Choroid plexus epithelial cell (primary cell): ENCODE measurements at regions not wholly inside any gene's neighbourhood (a gene's known extent, or its start where the extent isn't known, plus 50 kb on each side); places are given as distances from the start of the nearest gene placed in this dataset.

Experiments used
- DNase-seq: peaks from one replicate; pipeline ENCODE4 v3.0.0-alpha.2; 2010; ENCODE audit warnings: low read depth
- H3K4me3 ChIP-seq: 2 replicates; pipeline ENCODE4 v1.5.1; 2011; ENCODE audit warnings: low read depth, mild to moderate bottlenecking, control low read depth, low read length, moderate library complexity
- CTCF ChIP-seq: conservative IDR thresholded peaks from 2 replicates; pipeline ENCODE4 v1.5.1; 2011; ENCODE audit warnings: low read depth, mild to moderate bottlenecking, control low read depth, inconsistent platforms, low read length, moderate library complexity

- no peak for DNase-seq
- no peak overlapping the region for H3K4me3 ChIP-seq
- no peak for TF ChIP-seq CTCF
Measured at GRCh38 chr11:119864836-119865235, 135.8 kb upstream of the NECTIN1 start.

DNA sequence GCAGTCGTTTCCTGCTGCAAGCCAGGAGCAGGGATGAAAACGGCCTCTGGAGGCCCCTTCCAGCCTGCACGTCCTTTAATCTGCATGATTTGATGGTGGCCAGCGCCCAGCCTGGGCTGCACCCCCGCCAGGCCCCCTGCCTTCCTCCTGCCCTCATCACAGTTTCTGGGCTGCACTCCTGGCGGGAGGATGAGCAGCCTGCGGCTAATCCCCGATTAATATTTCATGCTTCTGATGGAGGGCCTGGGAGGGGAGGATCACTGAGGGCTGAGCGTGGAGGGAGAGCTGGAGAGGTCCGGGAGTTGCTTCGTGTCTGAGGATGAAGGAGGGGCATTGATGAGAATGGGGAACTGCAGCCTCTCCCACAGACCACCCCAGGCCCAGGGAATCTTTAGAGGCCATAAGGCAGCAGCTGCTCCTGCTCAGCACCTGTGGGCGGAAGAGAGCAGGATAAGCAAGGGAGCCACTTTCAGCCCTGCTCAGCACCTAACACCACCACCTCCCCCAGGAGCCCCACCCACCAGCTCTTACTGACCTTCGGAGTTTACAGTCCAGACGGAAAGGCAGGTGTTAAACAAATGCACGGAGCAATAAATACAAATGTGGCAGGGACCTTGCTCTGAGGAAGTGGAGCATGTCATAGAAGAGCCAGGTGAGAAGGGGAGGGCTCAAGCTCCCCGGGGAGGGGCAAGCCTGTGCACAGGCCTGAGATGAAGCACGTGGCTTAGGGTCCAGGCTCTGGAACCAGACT is 135.0 kb upstream of the NECTIN1 start:
- no peak for DNase-seq
- no peak overlapping the region for H3K4me3 ChIP-seq
- no peak for TF ChIP-seq CTCF

DNA sequence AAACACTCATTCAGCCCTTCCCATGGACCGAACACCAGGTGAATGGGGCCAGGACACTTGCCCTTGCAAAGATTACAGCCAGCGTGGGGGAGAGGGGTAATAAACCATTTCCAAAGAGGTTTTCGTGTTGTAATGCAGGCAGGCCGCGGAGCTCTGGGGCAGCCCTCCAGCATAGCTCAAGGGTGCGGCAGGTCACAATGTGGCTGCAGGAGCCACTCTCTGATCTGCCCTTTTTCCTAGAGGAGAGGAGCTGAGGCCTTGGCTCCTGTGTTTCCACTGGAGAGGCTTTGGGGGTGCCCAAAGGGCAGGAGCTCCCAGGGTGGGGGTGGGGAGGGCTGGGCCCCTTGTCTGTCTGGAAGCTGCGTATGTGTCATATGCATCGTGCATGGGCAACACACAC is 134.2 kb upstream of the NECTIN1 start:
- TF ChIP-seq CTCF: no peak
- no peak overlapping the region for H3K4me3 ChIP-seq
- DNase-seq: no peak

DNA sequence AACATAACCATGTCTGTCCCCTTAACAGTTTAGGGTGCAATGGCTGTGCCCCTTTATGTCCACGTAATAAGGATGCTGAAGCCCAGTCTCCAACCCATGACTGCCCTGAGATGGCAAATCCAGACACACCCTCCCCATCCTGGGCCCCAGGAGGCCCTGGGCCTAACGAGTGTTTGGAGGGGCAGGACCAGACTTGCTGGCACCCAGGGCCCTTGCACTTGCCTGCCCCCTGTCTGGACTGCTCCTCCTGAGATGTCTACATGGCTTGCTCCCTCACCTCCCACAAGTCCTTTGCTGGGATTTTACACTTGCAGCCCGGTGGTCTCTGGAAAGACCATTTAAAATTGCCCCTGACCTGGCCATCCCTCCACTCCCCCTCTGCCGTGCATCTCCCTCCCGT is 132.2 kb upstream of the NECTIN1 start:
- H3K4me3 ChIP-seq: no peak overlapping the region
- no peak for DNase-seq
- no peak for TF ChIP-seq CTCF

DNA sequence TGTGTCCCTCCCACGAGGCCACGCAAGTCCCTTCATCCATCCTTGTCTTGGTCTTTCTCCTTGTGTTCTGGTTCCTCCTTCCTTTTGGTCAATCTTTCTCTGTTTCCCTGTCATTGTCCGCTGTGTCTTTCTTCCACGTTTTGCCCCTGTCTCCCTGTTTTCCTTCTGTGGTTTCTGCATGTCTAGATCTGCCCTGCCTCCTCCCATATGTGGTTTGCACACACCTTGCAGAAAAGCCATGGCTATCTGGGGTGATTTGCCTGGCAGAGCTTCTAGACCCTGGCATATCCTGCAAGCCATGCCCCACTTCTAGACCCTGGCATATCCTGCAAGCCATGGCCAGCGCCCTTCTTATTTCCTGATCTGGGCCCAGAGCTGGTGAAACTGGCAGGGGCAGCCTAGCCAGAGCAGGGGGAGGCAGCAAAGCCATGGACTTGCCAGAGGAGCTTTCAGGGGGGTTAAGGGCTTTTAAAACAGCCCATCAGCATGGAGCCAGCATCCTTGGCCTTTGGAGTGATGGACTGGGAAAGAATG is 131.6 kb upstream of the NECTIN1 start:
- no peak for DNase-seq

GRCh38 chr11:119859684-119860083 is 130.7 kb upstream of the NECTIN1 start:
- no peak overlapping the region for H3K4me3 ChIP-seq
- DNase-seq: no peak
- no peak for TF ChIP-seq CTCF

More for the DNA sequence above, 131.6 kb upstream of the NECTIN1 start:
- no peak overlapping the region for H3K4me3 ChIP-seq
- no peak for TF ChIP-seq CTCF

- DNase-seq: no peak
- H3K4me3 ChIP-seq: no peak overlapping the region
- TF ChIP-seq CTCF: no peak
Measured at GRCh38 chr11:119858288-119858687, 129.3 kb upstream of the NECTIN1 start.
